ENCODE measurements at regions not wholly inside any gene's neighbourhood (a gene's known extent, or its start where the extent isn't known, plus 50 kb on each side); places are given as distances from the start of the nearest gene placed in this dataset.
A peak's percentile ranks its signal among the peaks of the same experiment; 100 is the strongest.

DNA sequence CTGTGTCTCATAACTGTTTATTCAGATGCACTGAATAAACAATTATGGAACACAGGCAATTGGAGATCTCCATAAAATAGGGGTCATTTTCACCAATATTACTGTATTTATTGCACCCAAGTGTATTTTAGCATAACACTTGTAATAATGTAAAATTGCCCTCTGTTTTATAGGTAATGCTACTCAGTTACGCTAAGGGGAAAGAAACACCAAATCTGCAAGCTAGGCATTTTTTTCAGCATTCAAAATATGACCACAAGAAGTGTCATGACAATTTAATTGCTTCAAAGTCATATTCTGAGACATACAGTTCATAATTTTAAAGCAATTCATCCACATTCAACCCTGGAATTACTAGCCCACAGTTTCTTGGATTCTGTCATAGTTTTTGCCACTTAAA, 643.2 kb upstream of the NOX3 start:
- DNase-seq, result no peak
- no peaks in the 10 kb centered on the region for H3K36me3 ChIP-seq
- TF ChIP-seq, protein P1, sequence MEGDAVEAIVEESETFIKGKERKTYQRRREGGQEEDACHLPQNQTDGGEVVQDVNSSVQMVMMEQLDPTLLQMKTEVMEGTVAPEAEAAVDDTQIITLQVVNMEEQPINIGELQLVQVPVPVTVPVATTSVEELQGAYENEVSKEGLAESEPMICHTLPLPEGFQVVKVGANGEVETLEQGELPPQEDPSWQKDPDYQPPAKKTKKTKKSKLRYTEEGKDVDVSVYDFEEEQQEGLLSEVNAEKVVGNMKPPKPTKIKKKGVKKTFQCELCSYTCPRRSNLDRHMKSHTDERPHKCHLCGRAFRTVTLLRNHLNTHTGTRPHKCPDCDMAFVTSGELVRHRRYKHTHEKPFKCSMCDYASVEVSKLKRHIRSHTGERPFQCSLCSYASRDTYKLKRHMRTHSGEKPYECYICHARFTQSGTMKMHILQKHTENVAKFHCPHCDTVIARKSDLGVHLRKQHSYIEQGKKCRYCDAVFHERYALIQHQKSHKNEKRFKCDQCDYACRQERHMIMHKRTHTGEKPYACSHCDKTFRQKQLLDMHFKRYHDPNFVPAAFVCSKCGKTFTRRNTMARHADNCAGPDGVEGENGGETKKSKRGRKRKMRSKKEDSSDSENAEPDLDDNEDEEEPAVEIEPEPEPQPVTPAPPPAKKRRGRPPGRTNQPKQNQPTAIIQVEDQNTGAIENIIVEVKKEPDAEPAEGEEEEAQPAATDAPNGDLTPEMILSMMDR (IDR thresholded peaks at IDR 0.05; ENCODE audit: low read depth, low read length), result no peak
- H3K4me1 ChIP-seq, result no peaks in the 10 kb centered on the region; the same call in 1 of the 2 replicates
- H3K4me3 ChIP-seq (ENCODE audit: low read depth, low read length), result no peak overlapping the region
- no peaks in the 10 kb centered on the region for H3K9me3 ChIP-seq
- no peaks in the 10 kb centered on the region for H3K27me3 ChIP-seq

DNA sequence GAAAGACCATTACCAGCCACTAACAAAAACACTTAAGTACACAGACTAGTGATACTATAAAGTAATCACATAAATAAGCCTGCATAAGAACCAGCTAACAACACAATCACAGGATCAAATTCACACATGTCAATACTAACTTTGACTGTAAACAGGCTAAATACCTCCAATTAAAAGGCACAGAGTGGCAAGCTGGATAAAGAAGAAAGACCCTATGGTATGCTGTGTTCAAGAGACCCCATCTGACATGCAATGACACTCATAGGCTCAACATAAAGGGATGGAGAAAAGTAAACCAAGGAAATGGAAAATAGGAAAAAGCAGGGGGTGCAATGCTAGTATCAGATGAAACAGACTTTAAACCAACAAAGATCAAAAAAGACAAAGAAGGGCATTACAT, 631.8 kb upstream of the NOX3 start:
- H3K9me3 ChIP-seq, result peaks cover 2% of the 10 kb centered on the region; the same call in 1 of the 2 replicates
- H3K4me1 ChIP-seq, result no peaks in the 10 kb centered on the region
- TF ChIP-seq, protein P1 (IDR thresholded peaks at IDR 0.05; ENCODE audit: low read depth, low read length), result no peak
- H3K27me3 ChIP-seq, result no peaks in the 10 kb centered on the region
- DNase-seq, result no peak
- no peaks in the 10 kb centered on the region for H3K36me3 ChIP-seq
- no peak overlapping the region for H3K4me3 ChIP-seq (ENCODE audit: low read depth, low read length)

DNA sequence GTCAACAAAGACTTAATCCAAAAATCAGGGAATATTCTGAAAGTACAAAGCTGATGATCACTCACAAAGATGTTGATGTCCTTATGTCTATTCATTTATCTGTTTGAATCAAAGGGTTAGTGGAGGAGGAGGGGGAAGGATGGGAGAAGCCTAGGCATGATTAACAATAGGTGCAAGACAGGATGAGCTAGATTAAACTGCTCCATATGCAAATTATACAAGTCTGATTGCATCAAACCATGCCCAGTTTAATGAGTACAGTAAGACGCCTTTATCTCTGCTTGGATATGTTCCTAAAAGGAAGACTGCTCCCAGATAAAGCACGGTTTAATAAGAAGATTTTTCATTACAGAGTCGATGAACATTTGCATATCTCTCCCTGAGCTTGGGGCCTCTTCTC, 626.4 kb upstream of the NOX3 start:
- Histone ChIP-seq H3K36me3 (no peaks in the 10 kb centered on the region), H3K4me1 (no peaks in the 10 kb centered on the region), H3K27me3 (no peaks in the 10 kb centered on the region), H3K9me3 (no peaks in the 10 kb centered on the region), H3K4me3 (ENCODE audit: low read depth, low read length) (no peak overlapping the region)
- TF ChIP-seq, protein P1 (IDR thresholded peaks at IDR 0.05; ENCODE audit: low read depth, low read length), result no peak
- no peak for DNase-seq

DNA sequence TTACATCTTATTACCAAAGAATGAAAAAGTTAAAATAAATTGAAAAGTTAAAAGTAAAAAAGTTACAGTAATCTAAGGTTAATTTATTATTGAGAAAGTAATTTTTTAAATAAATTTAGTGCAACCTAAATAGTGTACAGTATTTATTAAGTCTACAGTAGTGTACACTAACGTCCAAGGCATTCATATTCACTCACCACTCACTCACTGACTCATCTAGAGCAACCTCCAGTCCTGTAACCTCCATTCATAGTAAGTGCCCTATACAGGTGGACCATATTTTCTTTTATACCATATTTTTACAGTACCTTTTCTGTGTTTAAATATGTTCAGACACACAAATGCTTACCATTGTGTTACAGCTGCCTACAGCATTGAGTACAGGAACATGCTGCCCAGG, 624.7 kb upstream of the NOX3 start:
- H3K9me3 ChIP-seq, result no peaks in the 10 kb centered on the region
- H3K36me3 ChIP-seq, result no peaks in the 10 kb centered on the region
- no peak for DNase-seq
- no peaks in the 10 kb centered on the region for H3K27me3 ChIP-seq
- H3K4me1 ChIP-seq, result no peaks in the 10 kb centered on the region
- TF ChIP-seq, protein P1 (IDR thresholded peaks at IDR 0.05; ENCODE audit: low read depth, low read length), result no peak
- H3K4me3 ChIP-seq (ENCODE audit: low read depth, low read length), result no peak overlapping the region

DNA sequence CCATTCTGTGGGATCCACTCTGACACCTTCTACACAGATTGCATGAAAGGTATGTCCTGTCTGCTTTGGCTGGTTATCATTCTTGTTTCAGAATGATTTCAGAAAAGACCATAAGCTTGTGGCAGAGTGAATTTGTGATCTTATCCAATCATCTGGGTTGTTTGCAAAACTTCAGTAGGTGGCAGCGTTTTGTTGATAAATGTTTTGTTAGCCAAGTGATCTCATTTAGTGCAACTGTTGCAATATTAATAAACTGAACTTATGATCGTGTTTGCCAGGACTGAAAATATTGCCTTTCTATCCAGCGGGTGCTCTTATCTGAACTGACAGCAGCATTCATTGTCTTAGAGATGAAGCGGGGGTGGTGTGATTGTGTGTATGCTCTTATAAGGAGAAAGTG, 613.2 kb upstream of the NOX3 start:
- Histone ChIP-seq H3K9me3 (no peaks in the 10 kb centered on the region), H3K4me1 (peaks cover 6% of the 10 kb centered on the region), H3K4me3 (ENCODE audit: low read depth, low read length) (no peak overlapping the region), H3K27me3 (no peaks in the 10 kb centered on the region), H3K36me3 (no peaks in the 10 kb centered on the region)
- TF ChIP-seq, protein P1 (IDR thresholded peaks at IDR 0.05; ENCODE audit: low read depth, low read length), result 0 out of 2 replicates have a peak, but pooled peaks have one; percentile 15
- DNase-seq, result no peak

DNA sequence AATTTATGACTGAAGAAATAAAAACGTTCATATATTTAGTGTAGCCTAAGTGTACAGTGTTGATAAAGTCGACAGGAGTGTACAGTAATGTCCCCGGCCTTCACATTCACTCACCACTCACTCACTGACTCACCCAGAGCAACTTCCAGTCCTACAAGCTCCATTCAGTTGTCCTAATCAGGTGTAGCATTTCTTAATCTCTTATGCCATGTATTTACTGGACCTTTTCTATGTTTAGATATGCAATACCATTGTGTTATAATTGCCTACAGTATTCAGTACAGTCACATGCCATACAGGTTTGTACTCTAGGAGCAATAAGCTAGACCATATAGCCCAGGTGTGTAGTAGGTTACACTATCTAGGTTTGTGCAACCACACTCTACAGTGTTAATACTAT, 610.2 kb upstream of the NOX3 start:
- TF ChIP-seq, protein P1 (IDR thresholded peaks at IDR 0.05; ENCODE audit: low read depth, low read length), result no peak
- H3K9me3 ChIP-seq, result no peaks in the 10 kb centered on the region
- H3K4me1 ChIP-seq, result peaks cover 6% of the 10 kb centered on the region
- no peak for DNase-seq
- no peaks in the 10 kb centered on the region for H3K27me3 ChIP-seq
- no peak overlapping the region for H3K4me3 ChIP-seq (ENCODE audit: low read depth, low read length)
- no peaks in the 10 kb centered on the region for H3K36me3 ChIP-seq

Measured in BE2C (cell line).